C4-2B (cell line): ENCODE measurements at regions not wholly inside any gene's neighbourhood (a gene's known extent, or its start where the extent isn't known, plus 50 kb on each side); places are given as distances from the start of the nearest gene placed in this dataset.

Source experiments
- CTCF ChIP-seq: fragments of 450-650 bp; conservative IDR thresholded peaks from 2 replicates; pipeline ENCODE4 v1.5.1; 2017; ENCODE audit warnings: mild to moderate bottlenecking
- ZFX ChIP-seq: fragments of 450-650 bp; IDR thresholded peaks from 2 replicates; pipeline ENCODE4 v1.6.1; 2017

GRCh38 chr2:120543899-120544298 is 191.8 kb upstream of the GLI2 start:
- TF ChIP-seq CTCF (no peak), ZFX (no peak)
